ENCODE measurements at regions not wholly inside any gene's neighbourhood (a gene's known extent, or its start where the extent isn't known, plus 50 kb on each side); places are given as distances from the start of the nearest gene placed in this dataset.

- no peak for DNase-seq (ENCODE audit: low read depth)
- H3K4me3 ChIP-seq (ENCODE audit: low read depth, low read length): no peak overlapping the region
- no peak for TF ChIP-seq CTCF (IDR thresholded peaks at IDR 0.05; ENCODE audit: control insufficient read depth, extremely low read depth, insufficient read depth)
Observed at GRCh38 chr11:25159341-25159740, 662.5 kb downstream of the LUZP2 start.

GRCh38 chr11:25163421-25163820, 666.6 kb downstream of the LUZP2 start:
- DNase-seq (ENCODE audit: low read depth): no peak
- H3K4me3 ChIP-seq (ENCODE audit: low read depth, low read length): no peak overlapping the region
- no peak for TF ChIP-seq CTCF (IDR thresholded peaks at IDR 0.05; ENCODE audit: control insufficient read depth, extremely low read depth, insufficient read depth)

GRCh38 chr11:25180187-25180586, 683.3 kb downstream of the LUZP2 start:
- DNase-seq (ENCODE audit: low read depth): no peak
- H3K4me3 ChIP-seq (ENCODE audit: low read depth, low read length): no peak overlapping the region
- TF ChIP-seq CTCF (IDR thresholded peaks at IDR 0.05; ENCODE audit: control insufficient read depth, extremely low read depth, insufficient read depth): no peak

- H3K4me3 ChIP-seq (ENCODE audit: low read depth, low read length): no peak overlapping the region
- no peak for DNase-seq (ENCODE audit: low read depth)
- no peak for TF ChIP-seq CTCF (IDR thresholded peaks at IDR 0.05; ENCODE audit: control insufficient read depth, extremely low read depth, insufficient read depth)
Observed at GRCh38 chr11:25183411-25183810, 686.6 kb downstream of the LUZP2 start.

GRCh38 chr11:25197515-25197914, 700.7 kb downstream of the LUZP2 start:
- no peak for TF ChIP-seq CTCF (IDR thresholded peaks at IDR 0.05; ENCODE audit: control insufficient read depth, extremely low read depth, insufficient read depth)
- DNase-seq (ENCODE audit: low read depth): no peak
- no peak overlapping the region for H3K4me3 ChIP-seq (ENCODE audit: low read depth, low read length)

- DNase-seq (ENCODE audit: low read depth): no peak
Observed at GRCh38 chr11:25198704-25199103, 701.9 kb downstream of the LUZP2 start.

More at GRCh38 chr11:25198704-25199103, 701.9 kb downstream of the LUZP2 start:
- TF ChIP-seq CTCF (IDR thresholded peaks at IDR 0.05; ENCODE audit: control insufficient read depth, extremely low read depth, insufficient read depth): no peak
- no peak overlapping the region for H3K4me3 ChIP-seq (ENCODE audit: low read depth, low read length)

Measured in LNCaP clone FGC (cell line).